Stimulated activated CD4-positive, alpha-beta T cell treated with anti-CD3 and anti-CD28 coated beads, Interleukin-4, amount 100 ng/mL, for 24 hours (primary cell): ENCODE measurements at regions not wholly inside any gene's neighbourhood (a gene's known extent, or its start where the extent isn't known, plus 50 kb on each side); places are given as distances from the start of the nearest gene placed in this dataset.

ENCODE experiments used
- DNase-seq: peaks from one replicate; pipeline ENCODE4 v3.0.0-alpha.2; 2020

DNA sequence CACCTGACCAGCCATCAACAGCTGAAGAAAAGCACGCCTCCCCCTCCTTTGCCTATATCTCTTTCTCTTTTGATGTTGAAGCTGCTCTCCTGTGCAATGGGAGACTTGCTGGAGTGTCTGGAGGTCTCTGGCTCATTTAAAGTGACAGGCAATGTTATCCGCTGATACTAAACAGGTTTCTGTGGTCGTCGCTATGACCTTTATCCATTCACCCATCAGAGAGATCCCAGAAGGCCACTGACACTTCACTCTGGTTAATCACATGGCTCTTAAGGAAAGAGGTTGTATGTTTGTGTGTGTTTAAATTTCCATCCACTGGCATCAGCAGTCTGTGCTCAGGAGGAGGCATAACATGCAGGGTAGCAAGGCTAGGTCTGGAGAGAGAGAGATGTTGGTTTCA lies 277.3 kb downstream of the MTX2 start:
- no peak for DNase-seq

DNA sequence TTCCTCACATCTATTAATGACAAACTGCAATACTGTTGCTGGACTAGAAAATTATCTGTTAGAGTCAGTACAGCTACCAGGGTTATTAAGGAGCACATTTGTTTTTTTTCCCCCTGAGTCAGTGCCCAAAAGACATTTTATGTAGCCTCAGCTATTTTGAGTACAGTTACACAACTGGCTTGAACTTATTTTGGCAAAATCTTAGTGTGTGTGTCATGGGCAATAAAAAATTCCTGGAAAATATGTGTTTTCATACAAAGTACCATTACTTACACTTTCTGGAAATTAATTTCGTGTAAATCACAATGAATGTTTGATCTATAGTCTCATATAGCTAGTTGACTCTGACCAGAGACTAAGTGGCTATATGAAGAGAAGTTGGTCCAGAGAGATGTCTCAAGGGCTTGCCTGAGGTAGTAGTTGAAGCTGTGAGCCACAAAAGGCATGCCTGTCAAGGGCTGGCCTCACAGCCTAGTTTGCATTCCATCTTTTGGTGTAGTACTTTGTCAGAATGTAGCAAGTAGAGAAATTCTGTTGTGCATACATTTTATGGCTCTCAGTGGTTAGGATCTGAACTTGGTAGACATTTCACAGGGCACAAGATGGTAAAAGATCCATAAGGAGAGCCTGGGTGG lies 283.4 kb downstream of the MTX2 start:
- DNase-seq, result no peak

DNA sequence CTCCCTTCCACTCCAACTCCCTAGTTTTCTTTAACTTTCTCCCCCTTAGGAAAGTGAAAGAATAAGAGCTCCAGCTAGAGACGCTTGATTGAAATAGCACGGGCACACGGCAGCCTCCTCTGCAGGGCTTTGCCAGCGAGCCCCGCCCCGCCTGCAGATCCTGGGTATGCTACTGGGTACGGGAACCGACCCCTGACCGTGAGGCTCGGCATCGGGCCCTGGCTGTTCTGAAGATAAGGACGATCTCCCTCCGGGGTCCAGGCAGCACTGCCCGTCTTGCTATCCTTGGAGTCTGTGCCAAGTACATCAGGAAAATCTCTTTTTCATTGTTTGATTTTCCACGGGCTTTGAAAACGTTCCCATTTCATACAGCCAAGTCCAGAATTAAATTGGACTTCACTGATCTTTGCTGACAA lies 284.5 kb downstream of the MTX2 start:
- DNase-seq, result peak; percentile 21

DNA sequence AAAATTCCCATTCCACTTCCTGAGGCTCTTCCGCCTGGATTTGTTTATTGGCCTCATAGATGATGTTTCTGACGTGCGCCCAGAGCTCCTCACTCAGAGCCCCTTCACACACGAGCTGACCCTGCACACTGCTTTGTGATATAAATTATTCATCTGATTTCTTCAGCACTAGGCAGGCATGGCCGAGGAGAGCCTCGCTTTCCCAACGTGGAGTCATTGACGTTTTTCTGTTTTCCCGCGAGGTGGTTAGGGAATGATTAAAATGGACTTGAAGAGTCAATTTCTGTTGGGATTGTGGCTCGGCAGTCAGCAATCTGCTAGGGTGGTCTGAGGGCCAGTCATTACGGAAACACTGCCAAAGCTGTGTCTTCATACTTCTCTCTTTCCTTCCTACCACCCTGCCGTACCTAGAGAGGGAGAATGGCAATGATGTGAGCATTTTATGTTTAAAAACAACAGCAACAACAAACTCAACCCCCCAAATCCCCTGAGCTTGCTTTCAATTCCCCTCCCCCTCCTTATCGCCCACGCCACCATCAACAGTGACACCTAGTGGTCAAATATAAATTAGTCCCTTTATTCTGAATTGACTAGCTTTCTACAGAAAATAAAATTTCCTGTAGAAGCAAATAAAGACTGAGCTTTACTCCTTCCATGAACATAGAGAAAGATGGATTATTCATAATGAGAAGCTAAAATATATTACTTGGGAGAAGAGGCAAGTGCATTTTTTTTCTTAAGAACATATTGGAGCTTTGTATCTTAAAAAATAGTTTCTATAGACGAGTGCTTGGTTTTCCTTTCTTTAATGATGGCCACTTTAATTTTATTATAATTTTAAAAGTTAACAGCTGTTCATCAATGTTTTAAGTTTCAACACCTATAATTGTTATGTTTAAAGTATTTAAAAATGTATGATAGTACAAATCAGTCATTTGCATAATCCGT lies 285.1 kb downstream of the MTX2 start:
- peak; percentile 26 for DNase-seq

DNA sequence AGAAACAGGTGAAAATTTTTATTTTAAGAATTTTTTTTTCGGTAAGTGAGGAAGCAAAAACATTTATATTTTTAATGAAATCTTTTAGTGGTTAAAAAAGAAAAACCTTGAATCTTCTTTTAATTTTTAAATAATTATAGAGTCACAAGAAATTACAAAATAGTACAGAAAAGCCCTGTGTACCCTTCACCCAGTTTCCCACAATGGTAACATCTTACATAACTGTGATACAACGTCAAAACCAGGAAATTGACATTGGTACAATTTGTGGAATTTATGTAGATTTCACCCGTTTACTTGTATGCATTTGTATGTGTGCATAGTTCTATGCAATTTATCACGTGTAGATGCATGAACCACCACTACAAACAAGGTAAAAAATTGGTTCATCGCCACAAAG lies 285.9 kb downstream of the MTX2 start:
- no peak for DNase-seq

DNA sequence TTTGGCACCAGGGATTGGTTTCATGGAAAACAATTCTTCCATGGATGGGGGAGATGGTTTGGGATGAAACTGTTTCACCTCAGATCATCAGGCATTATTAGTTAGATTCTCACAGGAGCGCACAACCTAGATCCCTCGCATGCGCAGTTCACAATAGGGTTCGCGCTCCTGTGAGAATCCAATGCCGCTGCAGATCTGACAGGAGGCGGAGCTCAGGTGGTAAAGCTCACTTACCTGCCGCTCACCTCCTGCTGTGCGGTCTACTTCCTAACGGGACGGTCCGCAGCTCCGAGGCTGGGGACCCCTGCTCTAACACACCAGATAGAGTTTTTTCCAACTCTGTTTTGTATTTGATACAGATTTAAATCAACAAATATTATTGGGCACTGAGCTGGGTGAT lies 286.5 kb downstream of the MTX2 start:
- DNase-seq, result no peak

DNA sequence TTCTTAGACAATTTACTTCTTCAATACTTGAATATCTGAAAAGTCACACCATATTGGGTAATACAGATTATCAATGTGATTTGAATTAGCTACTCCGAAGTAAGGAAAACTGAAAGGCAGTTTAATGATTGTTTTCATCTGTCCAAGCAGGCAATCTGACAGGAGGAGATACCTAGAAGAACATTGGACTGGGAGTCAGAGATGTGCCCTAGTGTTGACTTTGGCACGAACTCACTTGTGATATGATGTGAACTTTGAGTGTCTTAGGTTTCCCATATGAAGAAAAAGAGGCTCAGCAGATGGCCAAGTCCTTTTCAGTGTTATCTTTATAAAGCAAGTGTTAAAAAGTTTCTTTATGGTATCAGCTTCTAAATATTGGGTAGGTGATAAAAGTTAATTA lies 287.1 kb downstream of the MTX2 start:
- no peak for DNase-seq

DNA sequence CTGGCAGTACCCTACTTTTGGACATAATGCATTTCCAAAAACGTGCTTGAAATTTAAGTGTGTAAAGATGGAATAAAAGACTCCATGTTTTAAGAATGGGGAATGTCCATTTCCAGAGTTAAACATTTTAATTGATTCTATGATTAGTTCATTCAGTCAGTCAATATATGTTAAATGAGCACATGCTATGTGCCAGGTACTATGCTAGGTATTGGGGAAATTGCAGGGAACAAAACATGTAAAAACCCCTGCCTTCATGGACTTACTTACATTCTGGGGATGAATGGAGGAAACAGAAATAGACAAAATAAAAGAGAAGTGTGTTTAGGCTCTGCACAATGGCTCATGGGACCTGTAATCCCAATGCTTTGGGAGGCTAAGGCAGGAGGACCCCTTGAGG lies 288.6 kb downstream of the MTX2 start:
- no peak for DNase-seq

DNA sequence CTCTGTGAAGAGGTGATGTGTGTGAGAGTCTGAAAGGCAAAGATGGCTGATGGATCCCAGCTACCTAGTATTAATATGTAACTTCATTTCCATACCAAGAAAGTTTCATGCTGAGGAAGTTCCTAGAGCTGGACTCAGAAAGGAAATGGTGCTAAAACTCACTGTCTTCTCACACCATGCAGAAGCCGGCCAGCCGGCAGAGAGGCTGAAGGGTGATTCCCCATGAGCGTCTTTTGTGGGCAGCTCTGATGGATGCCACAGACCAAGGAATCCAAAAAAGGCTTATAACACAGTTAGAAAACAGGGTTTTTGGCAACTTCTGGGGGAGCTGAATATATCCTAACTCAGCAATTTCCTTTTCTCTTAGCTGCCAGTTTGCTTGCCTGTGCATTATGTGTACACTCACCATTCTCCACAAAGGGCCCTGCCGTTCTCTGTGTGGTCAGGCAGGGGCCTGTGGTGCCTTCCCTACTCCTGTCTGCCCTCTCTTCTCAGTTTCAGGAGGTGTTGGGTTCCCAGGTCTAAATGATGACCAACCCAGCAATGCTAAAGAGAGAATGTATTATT lies 289.4 kb downstream of the MTX2 start:
- DNase-seq, result no peak

DNA sequence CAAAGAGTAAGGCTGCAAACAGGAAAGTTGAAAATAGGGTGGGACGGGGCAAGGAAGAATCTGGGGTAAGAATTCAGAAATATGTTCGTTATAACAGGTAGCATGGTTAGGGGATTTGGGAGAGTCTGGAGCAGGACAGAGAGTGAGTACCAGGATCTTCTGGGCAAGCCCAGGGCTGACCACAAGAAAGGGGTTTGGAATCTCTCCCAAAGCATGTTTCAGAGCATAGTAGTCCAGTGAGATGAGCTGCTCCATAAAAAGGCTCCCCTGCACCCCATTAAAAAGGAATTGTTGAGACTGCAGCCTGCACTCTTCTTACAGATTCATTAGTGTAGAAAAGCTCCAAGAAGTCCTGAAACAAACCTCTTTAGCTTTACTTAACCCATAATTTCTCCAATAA lies 291.1 kb downstream of the MTX2 start:
- no peak for DNase-seq

DNA sequence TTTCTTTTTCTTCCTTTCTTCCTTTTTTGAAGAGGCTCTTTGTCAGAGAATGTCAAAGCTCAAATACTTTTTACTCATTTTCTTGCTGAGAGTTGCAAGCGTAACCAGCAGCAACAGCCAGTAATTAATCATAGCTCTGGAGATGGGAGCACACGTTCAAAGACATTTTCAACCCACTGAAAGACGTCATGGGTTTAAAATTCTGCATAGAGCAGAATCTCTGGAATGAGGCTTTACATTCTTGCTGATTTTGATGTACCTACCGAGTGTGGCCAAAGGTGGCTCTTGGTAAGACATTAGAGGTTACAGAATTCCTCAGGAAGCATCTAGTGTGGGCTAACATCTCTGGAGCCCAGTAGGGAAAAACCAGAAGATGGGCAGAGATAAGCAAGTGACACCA lies 292.5 kb downstream of the MTX2 start:
- DNase-seq, result no peak

DNA sequence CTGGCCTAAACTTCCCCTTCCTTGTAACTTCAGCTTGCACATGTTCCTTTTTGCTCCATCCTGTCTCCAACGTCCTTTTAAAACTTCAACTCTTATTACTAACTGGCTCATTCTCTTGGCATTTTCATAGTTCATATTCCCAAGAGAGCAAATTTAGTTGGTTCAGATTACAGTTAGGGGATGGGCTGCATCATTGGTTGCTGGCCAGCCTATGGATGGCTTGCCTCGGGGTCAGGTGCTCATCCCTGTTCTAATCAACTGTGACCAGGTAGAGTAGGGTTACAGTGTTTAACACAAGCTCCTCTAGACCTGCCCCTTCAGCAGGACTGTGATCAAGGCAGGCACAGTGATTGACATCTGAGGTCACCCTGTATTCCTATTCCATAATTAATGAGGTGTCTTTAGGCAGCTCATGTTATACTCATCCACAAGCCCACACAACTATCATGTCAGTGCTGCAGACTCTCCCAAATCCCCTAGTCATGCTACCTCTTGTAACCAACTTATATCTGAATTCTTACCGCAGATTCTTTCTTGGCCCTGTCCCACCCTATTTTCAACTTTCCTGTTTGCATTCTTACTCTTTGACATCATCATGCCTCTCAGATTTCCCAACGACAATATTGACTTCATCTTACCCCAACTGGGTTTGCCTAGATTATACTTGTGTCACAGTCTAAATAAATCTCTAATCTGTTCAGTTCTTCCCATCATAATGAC lies 293.3 kb downstream of the MTX2 start:
- no peak for DNase-seq

DNA sequence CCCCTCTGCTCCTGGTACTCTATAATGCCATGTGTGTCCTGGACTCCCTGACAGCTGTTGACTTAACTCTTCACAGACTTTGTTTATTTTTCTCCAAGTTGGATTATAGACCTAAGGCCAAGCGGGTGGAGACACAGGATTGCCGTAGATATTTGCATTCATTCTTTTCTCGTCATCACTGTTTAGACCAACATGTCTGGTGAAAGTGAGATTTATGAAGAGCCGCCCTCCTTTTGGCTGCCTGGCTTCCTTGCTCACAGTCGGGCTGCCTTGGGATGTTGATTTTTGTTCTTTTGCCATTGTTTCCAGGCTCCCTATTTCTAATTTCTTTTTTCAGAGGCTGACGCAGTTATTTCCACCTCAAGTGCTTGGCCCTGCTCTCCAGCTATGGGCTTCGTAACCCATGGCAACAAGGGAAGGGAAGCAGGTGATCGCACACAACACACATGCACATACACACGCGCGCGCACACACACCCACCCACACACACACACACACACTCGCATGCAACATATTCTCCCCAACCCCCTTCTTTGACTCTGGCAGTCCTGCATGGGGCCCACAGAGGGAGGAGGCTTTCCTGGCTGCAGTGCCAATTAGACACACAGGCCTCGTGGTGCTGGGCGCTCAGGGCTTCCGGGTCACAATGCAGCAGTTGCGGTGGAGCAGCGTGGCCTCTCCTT lies 296.5 kb downstream of the MTX2 start:
- no peak for DNase-seq

DNA sequence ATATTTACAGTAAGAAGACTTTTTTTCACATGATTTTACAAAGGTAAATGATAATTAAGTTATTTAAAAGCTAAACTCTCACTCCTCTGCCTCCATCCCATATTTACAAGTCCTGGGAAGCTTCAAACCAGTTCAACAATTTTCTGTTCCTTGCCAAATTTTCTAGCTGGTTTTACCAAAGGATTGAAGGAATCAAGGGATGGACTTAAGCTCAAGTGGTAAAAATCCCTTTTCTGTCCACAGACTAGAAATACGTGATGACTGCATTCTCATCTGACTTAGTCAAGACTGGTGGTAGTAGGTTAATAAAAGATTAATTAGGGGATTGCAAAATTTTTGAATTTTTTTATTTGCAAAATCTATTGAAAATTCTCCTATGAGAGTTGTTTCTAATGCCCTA lies 297.3 kb downstream of the MTX2 start:
- DNase-seq, result no peak

DNA sequence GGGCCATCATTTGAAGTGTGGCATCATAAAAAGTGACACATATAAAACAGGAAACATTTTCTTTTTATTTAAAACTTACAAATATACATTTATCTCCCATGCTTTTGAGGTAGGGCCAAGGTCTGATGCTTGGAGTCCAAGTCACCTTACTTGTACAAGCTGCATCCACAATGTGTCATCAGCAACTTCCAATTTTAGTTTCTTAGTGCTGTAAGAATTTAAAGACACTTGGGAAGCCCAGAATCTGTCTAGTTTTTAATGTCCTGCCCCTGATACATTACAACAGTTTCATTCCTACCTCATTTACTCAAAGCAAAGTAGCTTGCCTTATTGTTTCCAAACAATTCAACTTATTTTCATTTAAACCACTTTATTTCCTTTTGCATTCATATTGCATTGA lies 297.7 kb downstream of the MTX2 start:
- no peak for DNase-seq

DNA sequence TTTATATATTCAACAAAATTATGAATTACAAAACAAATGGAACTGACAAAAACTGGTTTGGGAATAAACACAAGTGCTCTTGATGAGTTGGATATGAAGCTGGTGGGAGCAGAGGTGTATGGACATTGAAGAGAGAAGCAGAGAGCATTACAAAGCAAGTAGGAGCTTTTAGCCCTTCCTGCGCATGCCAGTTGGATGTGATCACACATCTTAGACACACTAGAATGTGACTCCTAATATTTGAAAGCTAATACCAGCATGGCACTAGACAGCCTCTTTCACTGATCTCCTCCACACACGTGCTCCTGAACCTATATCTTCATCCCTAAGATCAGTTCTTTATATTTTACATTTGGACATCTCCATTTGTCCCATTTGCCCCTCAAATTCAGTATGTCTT lies 298.1 kb downstream of the MTX2 start:
- DNase-seq, result no peak

DNA sequence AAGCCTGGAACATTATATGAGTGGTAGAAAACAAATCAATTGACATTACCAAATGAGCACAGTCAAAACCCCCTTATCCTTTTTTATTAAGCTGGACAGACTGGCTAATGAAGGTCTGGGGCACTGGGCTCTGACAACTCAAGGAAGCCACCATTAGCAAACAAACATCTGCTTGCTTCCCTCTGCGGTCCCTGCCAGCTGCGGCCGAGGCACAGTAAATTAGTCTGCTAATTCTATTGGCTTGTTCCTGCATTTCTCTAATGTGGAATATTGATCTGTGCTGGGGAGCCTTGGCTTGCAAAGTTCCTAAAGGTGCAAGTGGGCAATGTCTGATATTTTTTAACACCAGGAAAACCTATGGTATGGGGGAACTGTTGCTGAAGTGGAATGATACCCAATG lies 300.3 kb downstream of the MTX2 start:
- DNase-seq, result no peak

DNA sequence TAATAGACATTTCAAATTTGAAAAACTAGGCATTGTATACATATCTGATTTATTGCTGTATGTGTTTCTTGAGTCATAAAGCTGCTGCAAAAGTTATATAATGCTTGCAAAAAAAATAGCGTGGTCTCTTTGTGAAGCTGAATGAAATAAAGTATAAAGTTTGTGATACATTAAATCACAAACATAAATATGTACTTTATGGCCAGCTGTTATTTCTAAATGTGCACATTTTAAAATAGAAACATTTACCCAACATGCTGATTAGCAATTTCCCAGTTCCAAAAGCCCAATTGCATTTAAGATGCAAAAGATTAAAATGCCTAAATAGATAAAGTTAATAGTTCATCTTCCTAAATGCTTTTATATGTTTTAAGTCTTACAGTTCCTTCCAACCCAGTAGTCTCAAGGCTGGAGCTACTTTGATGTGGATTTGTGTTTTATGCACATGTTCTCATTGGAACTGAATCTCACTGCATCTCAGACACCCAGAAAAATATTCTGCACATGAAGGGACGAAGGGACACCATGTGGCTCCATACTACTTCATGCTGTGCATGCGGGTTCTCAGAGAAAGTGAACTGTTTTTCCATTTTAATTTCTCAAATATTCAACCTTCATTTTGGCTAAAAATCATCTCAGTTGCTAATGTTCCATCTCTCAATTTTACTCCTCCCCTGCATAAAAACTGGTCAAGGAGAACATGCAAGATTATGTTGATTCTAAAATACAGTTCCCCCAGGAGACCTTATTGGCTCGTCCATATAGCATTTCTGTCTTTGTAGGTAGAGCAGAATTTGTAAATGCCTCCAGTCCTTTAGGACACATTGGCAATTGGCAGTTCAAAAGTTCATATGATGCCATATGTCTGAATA lies 304.6 kb downstream of the MTX2 start:
- DNase-seq, result no peak

DNA sequence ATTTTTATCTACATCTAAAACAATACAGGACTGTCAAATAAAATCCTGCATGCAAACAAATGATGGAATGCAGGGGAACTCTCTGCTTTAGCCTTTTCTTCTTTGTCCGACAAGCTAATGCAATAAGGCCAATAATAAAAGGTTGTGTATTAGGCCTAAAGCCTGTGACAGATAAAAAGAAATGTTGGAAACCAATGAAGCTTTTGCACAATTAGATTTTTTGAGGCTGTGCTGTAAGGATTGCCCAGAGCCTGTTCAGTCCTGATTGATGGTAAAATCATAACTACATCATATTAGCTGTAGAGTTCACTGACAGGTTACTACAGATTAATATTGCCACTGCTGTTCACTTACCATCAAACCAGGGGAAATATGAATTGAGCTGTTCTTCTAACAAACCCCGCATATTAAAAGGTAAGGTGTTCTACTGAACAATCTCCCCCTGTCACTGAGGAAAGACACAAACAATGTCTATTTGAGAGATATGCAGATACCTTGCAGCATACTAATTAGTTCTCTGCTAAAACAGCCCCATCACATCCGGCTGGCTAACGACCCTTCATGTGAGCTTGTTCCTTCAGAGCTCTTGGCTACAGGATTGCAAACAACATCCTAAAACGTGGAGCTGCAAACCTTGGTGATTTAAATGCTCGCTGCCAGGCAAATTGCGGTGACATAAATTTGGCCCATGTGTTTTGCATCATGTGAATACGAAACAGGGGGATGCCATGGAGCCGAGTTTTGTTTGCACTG lies 305.4 kb downstream of the MTX2 start:
- no peak for DNase-seq

DNA sequence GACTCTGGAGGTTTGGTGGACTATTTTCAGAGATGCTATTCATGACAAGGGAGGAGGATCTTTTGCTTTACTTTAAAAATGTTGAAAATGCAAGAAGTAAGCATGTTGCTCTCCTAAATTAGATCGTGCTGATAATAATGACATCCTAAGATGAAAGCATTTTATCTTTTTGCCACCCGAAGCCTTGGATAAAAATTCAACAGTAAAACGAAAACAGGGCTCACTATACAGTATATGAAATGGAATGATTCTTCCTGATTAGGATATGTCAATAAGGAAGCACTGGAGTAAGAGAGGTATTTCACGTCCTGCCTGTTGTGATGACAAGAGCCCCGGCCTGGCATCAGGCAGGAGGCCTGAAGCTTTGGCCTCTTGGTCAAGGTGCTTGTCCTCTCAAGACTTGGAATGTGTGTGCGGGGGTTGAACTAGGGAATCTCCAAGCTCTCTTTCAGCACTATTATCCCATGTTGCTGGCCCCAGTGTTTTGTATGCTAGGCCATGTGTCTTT lies 306.0 kb downstream of the MTX2 start:
- DNase-seq, result no peak

DNA sequence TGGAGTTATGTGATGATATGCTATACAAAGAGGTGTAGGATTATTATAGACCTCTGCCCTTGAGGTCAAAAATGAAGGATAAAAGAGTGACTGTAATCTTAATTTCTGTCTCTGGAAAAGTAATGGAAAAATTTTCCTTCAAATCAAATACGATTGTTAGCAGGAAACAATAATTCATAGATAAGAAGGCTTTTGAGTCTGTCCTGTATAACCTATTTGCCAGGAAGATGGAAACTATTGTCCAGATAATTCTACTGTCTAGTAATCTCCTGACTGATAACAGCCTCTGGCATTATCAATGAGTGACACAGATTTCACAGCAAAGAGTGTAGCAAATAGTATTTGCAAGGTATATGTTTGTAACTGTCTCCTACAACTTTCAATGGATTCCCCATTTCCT lies 307.8 kb downstream of the MTX2 start:
- DNase-seq, result no peak
